Heart right ventricle (tissue), 16 donors: ENCODE measurements at regions not wholly inside any gene's neighbourhood (a gene's known extent, or its start where the extent isn't known, plus 50 kb on each side); places are given as distances from the start of the nearest gene placed in this dataset.

Experiments
- ATAC-seq, 8 donors: fragments of 200-7000 bp; cut with Tn5 transposase; one replicate each; pipeline ENCODE4 v1.9.1; 2020; ENCODE audit warnings: mild to moderate bottlenecking in 8 of 8, moderate library complexity in 8 of 8, moderate number of reproducible peaks in 1 of 8
- DNase-seq, 2 donors: peaks; one replicate each; pipeline ENCODE4 v3.0.0-alpha.2; 2020
- H3K27ac ChIP-seq, 10 donors: fragments of 200-600 bp; sonication (generic) in 2 of 10; one replicate each; pipeline versions ENCODE4 v1.5.0 to v1.8.0; 2020 to 2022; ENCODE audit warnings: mild to moderate bottlenecking in 3 of 10
- H3K27me3 ChIP-seq, 7 donors: fragments of 200-600 bp; one replicate each; pipeline ENCODE4 v1.8.0; 2021 to 2022; ENCODE audit warnings: mild to moderate bottlenecking in 2 of 7
- H3K36me3 ChIP-seq, 9 donors: fragments of 200-600 bp; sonication (generic) in 1 of 9; one replicate each; pipeline versions ENCODE4 v1.5.0 to v1.8.0; 2020 to 2022; ENCODE audit warnings: mild to moderate bottlenecking in 2 of 9
- H3K4me1 ChIP-seq, 9 donors: fragments of 200-600 bp; sonication (generic) in 1 of 9; one replicate each; pipeline versions ENCODE4 v1.5.0 to v1.8.0; 2020 to 2022; ENCODE audit warnings: mild to moderate bottlenecking in 4 of 9
- H3K4me3 ChIP-seq, 10 donors: fragments of 200-600 bp; sonication (generic) in 2 of 10; one replicate each; pipeline versions ENCODE4 v1.5.0 to v1.8.0; 2020 to 2022; ENCODE audit warnings: mild to moderate bottlenecking in 7 of 10, moderate library complexity in 2 of 10
- H3K9me3 ChIP-seq, 11 donors: fragments of 200-600 bp in 10 of 11; sonication (generic) in 2 of 11; one replicate each; pipeline versions ENCODE4 v1.5.0 to v1.8.0; 2013 to 2022; ENCODE audit warnings: mild to moderate bottlenecking in 2 of 11, control low read depth in 1 of 11, moderate library complexity in 1 of 11
- WGBS, 2 donors: extraction: QIAGEN DNeasy Blood & Tissue Kit; methylation state at CpG; one replicate each; pipeline ENCODE4 v1.1.7; 2013; ENCODE audit warnings: inconsistent platforms in 1 of 2; 5-methylcytosine and 5-hydroxymethylcytosine counted together
- intact Hi-C, 10 donors: fragments of 100-400 bp; cut with DNase I; formaldehyde crosslinking; loops; one replicate each; pipeline versions ENCODE4 v1.11.1 to v1.14.2; 2022
- TF ChIP-seq, protein P1 (sequence below), 9 donors: fragments of 200-600 bp; sonication (generic) in 2 of 9; IDR thresholded peaks; one replicate each; pipeline versions ENCODE4 v1.5.0 to v1.8.0; 2021 to 2022; ENCODE audit warnings: antibody characterized with exemption in 9 of 9, mild to moderate bottlenecking in 5 of 9, moderate library complexity in 1 of 9
- donor health status: Arrhythmogenic right ventricular cardiomyopathy.
- donor health status: ischemic (EF 13 %, LVEDD 7.1; RV severe dilation, severe dysfunction).
- donor health status: healthy with polysubstance abuse.
- donor health status: DM: no; HTN: yes; CAD: no.
- donor health status: DM: no; HTN: no; CAD: no.
- donor health status: ischemic (EF 25% LVEDD 6.9; RV normal size, moderate dysfunction).
- donor health status: ischemic (EF 25% LVEDD 5.7; RV mildly dilated, moderate dysfunction).
- donor health status: healthy.
- donor health status: DM: yes; HTN: yes; CAD: no.
- donor health status: Ischemic cardiomyopathy.
- donor health status: ischemic (EF 35%, LVEDD 5.7; RV mildly dilated, moderate dysfunction).
- donor health status: nonischemic (EF 11% LVEDD 7.7; RV severe dilation, severe dysfunction).
- donor health status: DM: yes; HTN: yes; CAD: no.
- donor health status: PGD.
- donor health status: ischemic (EF 29% LVEDD 5.4; RV normal size, mild dysfunction).
- donor health status: nonischemic (EF 23%, LVEDD 6.1; RV moderate dilation, normal function).

DNA sequence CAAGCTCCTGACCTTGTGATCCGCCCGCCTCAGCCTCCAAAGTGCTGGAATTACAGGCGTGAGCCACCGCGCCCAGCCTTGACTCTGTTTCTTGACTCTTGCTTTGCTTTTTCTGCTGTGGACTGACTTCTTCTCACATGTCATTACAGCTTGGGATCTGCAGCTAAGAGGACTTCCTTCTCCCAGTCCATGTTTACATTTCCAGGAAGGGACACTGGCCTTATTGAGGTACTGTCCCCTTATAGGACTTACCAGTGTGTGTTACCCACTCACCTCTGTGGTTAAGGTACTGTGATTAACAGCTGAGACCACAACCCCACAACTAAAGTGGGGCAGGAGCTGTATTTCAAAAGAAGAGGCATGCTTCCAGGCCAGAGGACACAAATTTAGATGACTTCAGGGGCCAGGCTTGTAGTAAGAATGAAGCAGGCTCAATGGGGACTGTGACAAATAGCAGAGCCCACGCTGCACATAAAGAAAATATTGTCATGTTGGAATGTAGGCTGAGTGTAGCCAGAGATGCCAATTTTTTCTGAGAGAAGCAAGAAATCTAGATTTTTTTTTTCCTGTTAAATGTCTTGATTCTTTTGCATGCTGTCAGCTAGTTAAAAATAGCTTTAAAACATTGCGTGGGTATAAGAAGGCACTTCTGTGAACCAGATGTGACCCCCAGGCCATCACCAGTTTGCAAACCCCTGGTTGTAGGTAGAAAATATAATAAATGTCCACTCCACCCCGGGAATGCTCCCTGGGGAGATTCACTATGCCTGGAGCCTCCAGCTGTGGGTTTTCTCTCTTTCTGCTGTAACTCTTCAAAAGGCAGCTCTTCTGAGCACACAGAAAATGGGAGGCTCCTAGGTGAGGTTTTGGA lies 75.0 kb downstream of the PTPDC1 start:
- Histone ChIP-seq H3K27ac (peak overlapping the region in 8 of 10 donors; percentile 5 to 50 (median 24)), H3K27me3 (no peaks in the 10 kb centered on the region), H3K4me3 (no peak overlapping the region), H3K9me3 (peaks cover 0 to 5% (median 0%) of the 10 kb centered on the region in 11 donors), H3K36me3 (no peaks in the 10 kb centered on the region), H3K4me1 (peaks cover 13 to 33% (median 29%) of the 10 kb centered on the region in 9 donors)
- intact Hi-C loops, result no loop called here
- TF ChIP-seq, protein P1, sequence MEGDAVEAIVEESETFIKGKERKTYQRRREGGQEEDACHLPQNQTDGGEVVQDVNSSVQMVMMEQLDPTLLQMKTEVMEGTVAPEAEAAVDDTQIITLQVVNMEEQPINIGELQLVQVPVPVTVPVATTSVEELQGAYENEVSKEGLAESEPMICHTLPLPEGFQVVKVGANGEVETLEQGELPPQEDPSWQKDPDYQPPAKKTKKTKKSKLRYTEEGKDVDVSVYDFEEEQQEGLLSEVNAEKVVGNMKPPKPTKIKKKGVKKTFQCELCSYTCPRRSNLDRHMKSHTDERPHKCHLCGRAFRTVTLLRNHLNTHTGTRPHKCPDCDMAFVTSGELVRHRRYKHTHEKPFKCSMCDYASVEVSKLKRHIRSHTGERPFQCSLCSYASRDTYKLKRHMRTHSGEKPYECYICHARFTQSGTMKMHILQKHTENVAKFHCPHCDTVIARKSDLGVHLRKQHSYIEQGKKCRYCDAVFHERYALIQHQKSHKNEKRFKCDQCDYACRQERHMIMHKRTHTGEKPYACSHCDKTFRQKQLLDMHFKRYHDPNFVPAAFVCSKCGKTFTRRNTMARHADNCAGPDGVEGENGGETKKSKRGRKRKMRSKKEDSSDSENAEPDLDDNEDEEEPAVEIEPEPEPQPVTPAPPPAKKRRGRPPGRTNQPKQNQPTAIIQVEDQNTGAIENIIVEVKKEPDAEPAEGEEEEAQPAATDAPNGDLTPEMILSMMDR (IDR thresholded peaks at IDR 0.05), result no peak
- WGBS, 2 donors, result 69 to 71% methylated on average over 8 of the region's 8 CpGs
- DNase-seq (no peak), ATAC-seq (no peak)

DNA sequence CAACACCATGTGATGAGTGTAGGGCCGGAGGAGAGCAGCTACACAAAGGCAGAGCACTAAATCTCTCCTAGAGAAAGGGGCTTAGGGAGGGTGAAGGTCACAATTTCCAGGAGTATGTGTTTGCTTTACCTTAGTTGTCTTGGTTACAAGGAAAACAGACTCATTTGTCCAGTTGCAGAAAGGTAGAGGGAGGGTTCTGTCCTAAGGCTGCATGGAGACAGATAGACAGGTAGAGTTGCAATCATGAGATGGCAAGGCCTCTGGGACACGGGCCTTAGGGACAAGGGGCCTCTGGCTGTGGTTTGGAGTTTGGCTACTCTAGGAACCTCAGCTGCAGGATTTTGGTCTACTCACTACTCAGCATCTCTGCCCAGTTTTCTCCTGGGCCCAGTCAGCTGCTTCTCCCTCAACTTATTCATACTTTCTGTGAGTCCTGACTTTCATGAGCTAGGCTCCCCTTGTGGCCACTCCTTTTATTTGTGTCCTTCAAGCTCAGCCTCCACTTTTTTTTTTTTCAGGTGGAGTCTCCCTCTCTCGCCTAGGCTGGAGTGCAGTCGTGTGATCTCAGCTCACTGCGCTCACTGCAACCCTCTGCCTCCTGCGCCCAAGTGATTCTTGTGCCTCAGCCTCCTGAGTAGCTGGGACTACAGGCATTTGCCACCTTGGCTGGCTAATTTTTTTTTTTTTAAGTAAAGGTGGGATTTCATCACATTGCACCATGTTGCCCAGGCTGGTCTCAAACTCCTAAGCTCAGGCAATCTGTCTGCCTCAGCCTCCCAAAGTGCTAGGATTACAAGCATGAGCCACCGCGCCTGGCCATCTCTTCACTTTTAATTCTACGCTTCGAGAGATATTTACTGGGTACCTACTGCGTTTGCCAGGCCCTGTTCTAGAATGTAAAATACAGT lies 76.6 kb downstream of the PTPDC1 start:
- H3K9me3 ChIP-seq, result no peaks in the 10 kb centered on the region
- TF ChIP-seq, protein P1 (IDR thresholded peaks at IDR 0.05), result no peak
- intact Hi-C loops, result loop anchor here in 1 of 10 donors (10.0 kb wide), 1 partner anchor 76 kb away; the partner anchor contains the start of gene PTPDC1
- H3K27ac ChIP-seq, result no peak overlapping the region
- H3K4me3 ChIP-seq, result no peak overlapping the region
- H3K4me1 ChIP-seq, result peaks cover 13 to 37% (median 33%) of the 10 kb centered on the region in 9 donors
- no peaks in the 10 kb centered on the region for H3K27me3 ChIP-seq
- no peaks in the 10 kb centered on the region for H3K36me3 ChIP-seq
- no peak for DNase-seq
- WGBS, 2 donors, result 97% methylated on average over 11 of the region's 11 CpGs
- ATAC-seq, result no peak

DNA sequence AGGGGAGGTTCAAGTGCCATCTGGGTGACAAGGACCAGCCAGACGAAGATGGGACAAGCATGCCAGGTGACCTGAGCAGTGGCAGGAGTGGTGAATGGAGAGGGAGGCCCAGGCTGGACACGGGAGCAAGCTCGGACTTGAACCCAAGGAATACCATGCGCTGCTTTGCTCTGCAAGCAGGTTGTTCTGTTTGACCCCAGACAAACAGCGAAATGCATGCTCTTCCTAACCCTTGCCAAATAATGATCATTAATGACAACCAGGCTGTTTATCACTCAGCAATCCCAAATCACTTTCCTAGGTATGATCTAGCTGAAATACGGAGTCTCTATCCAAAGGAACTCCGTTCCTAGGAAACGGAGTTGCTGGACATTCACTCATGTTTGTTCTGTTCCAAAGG lies 77.4 kb downstream of the PTPDC1 start:
- TF ChIP-seq, protein P1 (IDR thresholded peaks at IDR 0.05), result no peak
- no peak overlapping the region for H3K27ac ChIP-seq
- H3K4me3 ChIP-seq, result no peak overlapping the region
- no peaks in the 10 kb centered on the region for H3K9me3 ChIP-seq
- H3K4me1 ChIP-seq, result peaks cover 8 to 30% (median 25%) of the 10 kb centered on the region in 9 donors
- no peak for DNase-seq
- 95 to 97% methylated on average over 8 of the region's 8 CpGs for WGBS, 2 donors
- H3K36me3 ChIP-seq, result no peaks in the 10 kb centered on the region
- no peaks in the 10 kb centered on the region for H3K27me3 ChIP-seq
- ATAC-seq, result no peak
- intact Hi-C loops, result loop anchor here in 1 of 10 donors (10.0 kb wide), 1 partner anchor 77 kb away; the partner anchor contains the start of gene PTPDC1
